ENCODE measurements at regions not wholly inside any gene's neighbourhood (a gene's known extent, or its start where the extent isn't known, plus 50 kb on each side); places are given as distances from the start of the nearest gene placed in this dataset.

GRCh38 chr1:239219679-239220078 is 166.7 kb upstream of the CHRM3 start:
- Histone ChIP-seq H3K36me3 (no peaks in the 10 kb centered on the region), H3K4me3 (no peak overlapping the region), H3K9me3 (peaks cover 0 to 49% of the 10 kb centered on the region in 2 donors), H3K27me3 (no peaks in the 10 kb centered on the region), H3K4me1 (no peaks in the 10 kb centered on the region), H3K27ac (no peak overlapping the region)
- no peak for ATAC-seq
- no peak for DNase-seq
- intact Hi-C loops (cut with DNase I) = no loop called here
- TF ChIP-seq CTCF (IDR thresholded peaks at IDR 0.05) = no peak

GRCh38 chr1:239218301-239218700 is 168.1 kb upstream of the CHRM3 start:
- Histone ChIP-seq H3K27ac (no peak overlapping the region), H3K4me3 (no peak overlapping the region), H3K9me3 (peaks cover 0 to 37% of the 10 kb centered on the region in 2 donors), H3K4me1 (no peaks in the 10 kb centered on the region), H3K27me3 (no peaks in the 10 kb centered on the region), H3K36me3 (no peaks in the 10 kb centered on the region)
- ATAC-seq = no peak
- no peak for TF ChIP-seq CTCF (IDR thresholded peaks at IDR 0.05)
- intact Hi-C loops (cut with DNase I) = no loop called here
- DNase-seq = no peak

- no peaks in the 10 kb centered on the region for H3K9me3 ChIP-seq
- no peak for TF ChIP-seq CTCF (IDR thresholded peaks at IDR 0.05)
- no peaks in the 10 kb centered on the region for H3K27me3 ChIP-seq
- ATAC-seq (no peak), DNase-seq (no peak)
- intact Hi-C loops (cut with DNase I) = no loop called here
- no peak overlapping the region for H3K4me3 ChIP-seq
- H3K27ac ChIP-seq = no peak overlapping the region
- no peaks in the 10 kb centered on the region for H3K4me1 ChIP-seq
- no peaks in the 10 kb centered on the region for H3K36me3 ChIP-seq
These were observed 173.6 kb upstream of the CHRM3 start for GRCh38 chr1:239212811-239213220.

- TF ChIP-seq CTCF (IDR thresholded peaks at IDR 0.05) = no peak
- H3K36me3 ChIP-seq = no peaks in the 10 kb centered on the region
- DNase-seq (no peak), ATAC-seq (no peak)
- H3K27me3 ChIP-seq = no peaks in the 10 kb centered on the region
- H3K9me3 ChIP-seq = no peaks in the 10 kb centered on the region
- intact Hi-C loops (cut with DNase I) = no loop called here
- no peak overlapping the region for H3K27ac ChIP-seq
- no peak overlapping the region for H3K4me3 ChIP-seq
- no peaks in the 10 kb centered on the region for H3K4me1 ChIP-seq
These were observed 176.8 kb upstream of the CHRM3 start for GRCh38 chr1:239209591-239209990.

DNA sequence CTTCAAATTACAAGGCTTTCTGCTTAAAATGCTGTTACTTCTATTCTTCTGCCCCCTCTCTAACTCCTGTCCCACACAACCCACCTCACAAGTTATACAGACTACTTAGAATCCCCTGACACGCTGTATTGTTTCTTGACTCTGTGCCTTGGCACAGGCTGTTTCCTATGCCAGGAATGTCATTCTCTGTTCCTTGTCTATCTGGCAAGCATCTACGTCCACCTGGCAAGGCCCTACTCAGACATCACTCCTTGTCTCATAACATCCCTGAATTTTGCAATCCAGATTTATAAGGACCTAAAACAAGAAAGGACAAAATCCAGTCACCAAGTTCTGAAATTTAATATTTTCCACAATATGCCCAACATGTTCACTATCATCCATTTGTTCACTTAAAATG is 182.0 kb upstream of the CHRM3 start:
- Histone ChIP-seq H3K27me3 (no peaks in the 10 kb centered on the region), H3K4me1 (no peaks in the 10 kb centered on the region), H3K4me3 (no peak overlapping the region), H3K27ac (no peak overlapping the region), H3K36me3 (no peaks in the 10 kb centered on the region), H3K9me3 (peaks cover 0 to 7% of the 10 kb centered on the region in 2 donors)
- DNase-seq (no peak), ATAC-seq (no peak)
- intact Hi-C loops (cut with DNase I) = no loop called here
- no peak for TF ChIP-seq CTCF (IDR thresholded peaks at IDR 0.05)
